ENCODE measurements at regions not wholly inside any gene's neighbourhood (a gene's known extent, or its start where the extent isn't known, plus 50 kb on each side); places are given as distances from the start of the nearest gene placed in this dataset.

DNA sequence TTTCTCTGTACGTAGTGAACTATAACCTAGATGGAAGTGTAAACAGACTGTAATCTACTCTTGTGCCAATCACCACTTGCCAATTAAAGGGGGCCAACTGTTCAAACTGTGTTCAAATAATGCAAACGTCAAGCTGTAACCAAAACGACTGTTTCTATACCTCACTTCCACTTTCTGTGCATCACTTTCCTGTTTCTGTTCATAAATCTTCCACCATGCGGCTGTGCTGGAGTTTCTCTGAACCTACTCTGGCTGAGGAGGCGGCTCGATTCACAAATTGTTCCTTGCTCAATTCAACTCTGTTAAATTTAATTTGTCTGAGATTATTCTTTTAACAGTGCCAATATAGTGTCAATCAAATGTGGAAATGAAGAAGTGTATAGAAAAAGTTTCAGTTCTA is 206.7 kb upstream of the TBC1D5 start:
- Histone ChIP-seq H3K27me3 (ENCODE audit: control insufficient read depth, low read length) (no peaks in the 10 kb centered on the region), H3K4me1 (ENCODE audit: control insufficient read depth, low read length) (no peaks in the 10 kb centered on the region), H3K4me3 (ENCODE audit: low read length) (no peak overlapping the region), H3K9me3 (ENCODE audit: control insufficient read depth, insufficient read depth, low read length) (peaks cover 3% of the 10 kb centered on the region; the same call in 1 of the 2 replicates), H3K79me2 (ENCODE audit: control insufficient read depth, low read length) (no peaks in the 10 kb centered on the region), H3K36me3 (ENCODE audit: control insufficient read depth, low read length) (no peaks in the 10 kb centered on the region), H3K4me2 (ENCODE audit: low read length) (no peak overlapping the region), H3K27ac (ENCODE audit: low read depth, low read length) (no peak overlapping the region), H3K9me2 (replicated peaks; ENCODE audit: control insufficient read depth, low read length) (no peaks in the 10 kb centered on the region), H4K20me1 (ENCODE audit: control insufficient read depth, insufficient read depth, low read depth, low read length) (no peaks in the 10 kb centered on the region), H3F3A (ENCODE audit: control insufficient read depth, insufficient read depth) (no peaks in the 10 kb centered on the region)
- TF ChIP-seq, protein P1, sequence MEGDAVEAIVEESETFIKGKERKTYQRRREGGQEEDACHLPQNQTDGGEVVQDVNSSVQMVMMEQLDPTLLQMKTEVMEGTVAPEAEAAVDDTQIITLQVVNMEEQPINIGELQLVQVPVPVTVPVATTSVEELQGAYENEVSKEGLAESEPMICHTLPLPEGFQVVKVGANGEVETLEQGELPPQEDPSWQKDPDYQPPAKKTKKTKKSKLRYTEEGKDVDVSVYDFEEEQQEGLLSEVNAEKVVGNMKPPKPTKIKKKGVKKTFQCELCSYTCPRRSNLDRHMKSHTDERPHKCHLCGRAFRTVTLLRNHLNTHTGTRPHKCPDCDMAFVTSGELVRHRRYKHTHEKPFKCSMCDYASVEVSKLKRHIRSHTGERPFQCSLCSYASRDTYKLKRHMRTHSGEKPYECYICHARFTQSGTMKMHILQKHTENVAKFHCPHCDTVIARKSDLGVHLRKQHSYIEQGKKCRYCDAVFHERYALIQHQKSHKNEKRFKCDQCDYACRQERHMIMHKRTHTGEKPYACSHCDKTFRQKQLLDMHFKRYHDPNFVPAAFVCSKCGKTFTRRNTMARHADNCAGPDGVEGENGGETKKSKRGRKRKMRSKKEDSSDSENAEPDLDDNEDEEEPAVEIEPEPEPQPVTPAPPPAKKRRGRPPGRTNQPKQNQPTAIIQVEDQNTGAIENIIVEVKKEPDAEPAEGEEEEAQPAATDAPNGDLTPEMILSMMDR (IDR thresholded peaks at IDR 0.05; ENCODE audit: low read depth, low read length, poor library complexity, severe bottlenecking), result no peak
- TF ChIP-seq EZH2phosphoT487 (IDR thresholded peaks at IDR 0.05; ENCODE audit: borderline replicate concordance, low read length), result no peak

DNA sequence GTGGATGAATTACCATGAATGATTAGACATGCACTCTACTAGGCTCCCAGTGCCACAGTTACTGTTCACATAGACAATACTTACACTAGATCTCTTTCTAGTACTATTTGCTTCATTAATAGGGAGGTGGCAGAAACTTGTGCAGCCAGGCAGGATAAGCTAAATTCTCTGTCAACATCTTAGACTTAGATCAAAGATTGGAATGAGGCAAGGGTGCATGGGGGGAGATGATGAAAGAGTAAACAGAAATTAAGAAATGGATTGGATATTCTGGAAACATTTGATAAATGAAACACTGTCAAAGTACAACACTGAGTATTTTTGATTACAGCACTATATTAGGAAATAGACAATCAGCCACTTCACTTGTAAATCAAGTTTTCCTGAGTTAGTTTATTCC is 205.4 kb upstream of the TBC1D5 start:
- Histone ChIP-seq H3K4me2 (ENCODE audit: low read length) (no peak overlapping the region), H3K4me1 (ENCODE audit: control insufficient read depth, low read length) (no peaks in the 10 kb centered on the region), H3K27me3 (ENCODE audit: control insufficient read depth, low read length) (no peaks in the 10 kb centered on the region), H4K20me1 (ENCODE audit: control insufficient read depth, insufficient read depth, low read depth, low read length) (no peaks in the 10 kb centered on the region), H3K9me3 (ENCODE audit: control insufficient read depth, insufficient read depth, low read length) (peaks cover 3% of the 10 kb centered on the region; the same call in 1 of the 2 replicates), H3F3A (ENCODE audit: control insufficient read depth, insufficient read depth) (no peaks in the 10 kb centered on the region), H3K9me2 (replicated peaks; ENCODE audit: control insufficient read depth, low read length) (no peaks in the 10 kb centered on the region), H3K36me3 (ENCODE audit: control insufficient read depth, low read length) (no peaks in the 10 kb centered on the region), H3K79me2 (ENCODE audit: control insufficient read depth, low read length) (no peaks in the 10 kb centered on the region), H3K27ac (ENCODE audit: low read depth, low read length) (no peak overlapping the region), H3K4me3 (ENCODE audit: low read length) (no peak overlapping the region)
- no peak for TF ChIP-seq EZH2phosphoT487 (IDR thresholded peaks at IDR 0.05; ENCODE audit: borderline replicate concordance, low read length)

DNA sequence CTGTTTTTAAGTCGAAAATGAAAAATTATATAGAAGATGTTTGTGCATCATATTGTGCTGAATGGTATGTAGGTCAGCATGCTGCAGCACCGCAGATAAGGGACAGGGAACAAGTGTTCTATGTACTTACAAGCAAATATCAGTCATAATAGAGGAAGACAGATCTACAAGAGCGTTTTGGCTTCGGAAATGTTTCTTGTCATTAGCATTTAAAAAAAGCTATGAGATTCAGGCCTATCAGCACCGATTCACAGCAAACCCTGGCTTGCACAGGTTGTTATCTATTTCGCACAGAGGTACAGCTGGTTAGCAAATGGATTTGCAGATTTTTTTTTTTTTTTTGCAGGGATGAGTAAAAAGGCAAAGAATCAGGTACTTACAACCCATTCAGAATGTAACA is 204.2 kb upstream of the TBC1D5 start:
- Histone ChIP-seq H3K4me1 (ENCODE audit: control insufficient read depth, low read length) (no peaks in the 10 kb centered on the region), H3K36me3 (ENCODE audit: control insufficient read depth, low read length) (no peaks in the 10 kb centered on the region), H3K27ac (ENCODE audit: low read depth, low read length) (no peak overlapping the region), H3K4me2 (ENCODE audit: low read length) (no peak overlapping the region), H4K20me1 (ENCODE audit: control insufficient read depth, insufficient read depth, low read depth, low read length) (no peaks in the 10 kb centered on the region), H3K4me3 (ENCODE audit: low read length) (no peak overlapping the region), H3K79me2 (ENCODE audit: control insufficient read depth, low read length) (no peaks in the 10 kb centered on the region), H3F3A (ENCODE audit: control insufficient read depth, insufficient read depth) (no peaks in the 10 kb centered on the region), H3K9me3 (ENCODE audit: control insufficient read depth, insufficient read depth, low read length) (peaks cover 3% of the 10 kb centered on the region; the same call in 1 of the 2 replicates), H3K27me3 (ENCODE audit: control insufficient read depth, low read length) (no peaks in the 10 kb centered on the region), H3K9me2 (replicated peaks; ENCODE audit: control insufficient read depth, low read length) (no peaks in the 10 kb centered on the region)
- TF ChIP-seq, protein P1 (IDR thresholded peaks at IDR 0.05; ENCODE audit: low read depth, low read length, poor library complexity, severe bottlenecking), result no peak

DNA sequence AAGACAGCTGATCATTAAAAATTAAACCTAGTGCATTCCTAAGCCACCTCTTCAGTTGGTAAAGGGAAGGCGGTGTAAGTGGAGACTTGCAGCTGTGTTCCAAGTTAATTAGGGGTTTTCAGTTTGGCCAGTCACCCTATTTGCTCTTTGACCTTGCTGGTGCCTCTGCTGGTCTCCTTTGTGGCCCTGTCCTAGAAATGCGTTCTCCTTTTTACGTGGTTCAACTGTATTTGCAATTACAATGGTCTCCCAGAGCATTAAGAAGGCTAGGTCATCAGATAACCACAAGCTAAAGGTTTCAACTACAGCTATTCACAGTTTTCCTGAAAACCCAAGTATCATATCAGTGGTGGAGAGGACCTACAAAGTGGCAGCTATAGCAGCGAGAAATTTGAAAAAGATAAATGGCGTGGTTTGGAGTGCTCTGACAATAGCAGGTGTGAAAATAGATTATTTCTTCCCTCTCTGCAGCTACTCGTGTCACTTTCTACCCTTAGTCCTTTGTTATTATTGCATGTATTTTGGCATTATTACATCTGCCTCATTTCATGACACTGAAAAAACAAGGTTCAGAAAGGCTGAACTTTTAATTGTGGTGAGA is 203.5 kb upstream of the TBC1D5 start:
- H3K27me3 ChIP-seq (ENCODE audit: control insufficient read depth, low read length), result no peaks in the 10 kb centered on the region
- H3K4me1 ChIP-seq (ENCODE audit: control insufficient read depth, low read length), result no peaks in the 10 kb centered on the region
- H3K27ac ChIP-seq (ENCODE audit: low read depth, low read length), result no peak overlapping the region
- no peak overlapping the region for H3K4me3 ChIP-seq (ENCODE audit: low read length)
- no peak overlapping the region for H3K4me2 ChIP-seq (ENCODE audit: low read length)
- no peaks in the 10 kb centered on the region for H3K79me2 ChIP-seq (ENCODE audit: control insufficient read depth, low read length)
- peaks cover 3% of the 10 kb centered on the region; the same call in 1 of the 2 replicates for H3K9me3 ChIP-seq (ENCODE audit: control insufficient read depth, insufficient read depth, low read length)
- no peaks in the 10 kb centered on the region for H4K20me1 ChIP-seq (ENCODE audit: control insufficient read depth, insufficient read depth, low read depth, low read length)
- TF ChIP-seq, protein P1 (IDR thresholded peaks at IDR 0.05; ENCODE audit: low read depth, low read length, poor library complexity, severe bottlenecking), result no peak
- no peak for TF ChIP-seq EZH2phosphoT487 (IDR thresholded peaks at IDR 0.05; ENCODE audit: borderline replicate concordance, low read length)
- no peaks in the 10 kb centered on the region for H3K36me3 ChIP-seq (ENCODE audit: control insufficient read depth, low read length)
- H3F3A ChIP-seq (ENCODE audit: control insufficient read depth, insufficient read depth), result no peaks in the 10 kb centered on the region
- H3K9me2 ChIP-seq (replicated peaks; ENCODE audit: control insufficient read depth, low read length), result no peaks in the 10 kb centered on the region
